Activated CD8-positive, alpha-beta memory T cell treated with anti-CD3 and anti-CD28 coated beads for 4 hours (primary cell): ENCODE measurements at regions not wholly inside any gene's neighbourhood (a gene's known extent, or its start where the extent isn't known, plus 50 kb on each side); places are given as distances from the start of the nearest gene placed in this dataset.

Source experiments
- DNase-seq, 2 donors: peaks; one replicate each; pipeline ENCODE4 v3.0.0-alpha.2; 2020; ENCODE audit warnings: low read depth in 2 of 2

DNA sequence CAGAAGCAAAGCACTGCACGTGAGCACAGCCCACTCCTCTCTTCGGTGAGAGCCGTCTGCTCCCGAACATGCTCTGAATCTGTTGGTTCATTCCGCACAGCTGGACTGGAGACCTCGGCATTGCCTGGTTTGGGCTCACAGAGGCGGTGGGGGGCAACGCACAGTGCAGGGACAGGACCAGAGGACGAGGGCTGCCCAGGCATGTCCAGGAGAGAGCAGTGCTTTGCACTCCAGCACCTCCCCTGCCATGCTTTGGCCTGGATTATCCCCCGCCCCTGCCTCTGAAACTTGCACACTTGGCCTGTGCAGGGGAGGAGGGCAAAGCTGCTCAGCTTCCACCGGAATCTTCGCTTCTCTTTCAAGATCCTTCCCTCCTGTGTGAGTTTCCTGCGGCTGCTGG is 536.5 kb downstream of the BRD1 start:
- no peak for DNase-seq

DNA sequence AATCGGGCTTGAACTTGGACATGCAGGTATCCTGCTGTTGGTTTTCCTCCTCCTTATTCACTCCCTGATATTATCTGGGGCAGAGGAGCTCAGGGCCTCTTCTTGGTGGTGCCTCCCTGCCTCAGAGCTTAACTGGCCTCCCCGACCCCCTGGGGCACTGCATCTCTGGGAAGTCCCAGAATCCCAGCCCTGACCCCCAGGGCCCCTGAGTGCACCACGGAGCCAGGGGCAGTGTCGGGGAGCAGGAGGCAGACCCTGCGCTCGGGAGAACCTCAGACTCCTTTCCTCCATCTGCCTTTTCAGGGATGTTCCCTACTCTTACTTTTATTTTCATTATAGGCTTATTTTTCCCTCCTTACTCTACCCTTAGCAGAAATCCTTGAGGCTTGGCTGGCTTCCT is 537.0 kb downstream of the BRD1 start:
- no peak for DNase-seq

DNA sequence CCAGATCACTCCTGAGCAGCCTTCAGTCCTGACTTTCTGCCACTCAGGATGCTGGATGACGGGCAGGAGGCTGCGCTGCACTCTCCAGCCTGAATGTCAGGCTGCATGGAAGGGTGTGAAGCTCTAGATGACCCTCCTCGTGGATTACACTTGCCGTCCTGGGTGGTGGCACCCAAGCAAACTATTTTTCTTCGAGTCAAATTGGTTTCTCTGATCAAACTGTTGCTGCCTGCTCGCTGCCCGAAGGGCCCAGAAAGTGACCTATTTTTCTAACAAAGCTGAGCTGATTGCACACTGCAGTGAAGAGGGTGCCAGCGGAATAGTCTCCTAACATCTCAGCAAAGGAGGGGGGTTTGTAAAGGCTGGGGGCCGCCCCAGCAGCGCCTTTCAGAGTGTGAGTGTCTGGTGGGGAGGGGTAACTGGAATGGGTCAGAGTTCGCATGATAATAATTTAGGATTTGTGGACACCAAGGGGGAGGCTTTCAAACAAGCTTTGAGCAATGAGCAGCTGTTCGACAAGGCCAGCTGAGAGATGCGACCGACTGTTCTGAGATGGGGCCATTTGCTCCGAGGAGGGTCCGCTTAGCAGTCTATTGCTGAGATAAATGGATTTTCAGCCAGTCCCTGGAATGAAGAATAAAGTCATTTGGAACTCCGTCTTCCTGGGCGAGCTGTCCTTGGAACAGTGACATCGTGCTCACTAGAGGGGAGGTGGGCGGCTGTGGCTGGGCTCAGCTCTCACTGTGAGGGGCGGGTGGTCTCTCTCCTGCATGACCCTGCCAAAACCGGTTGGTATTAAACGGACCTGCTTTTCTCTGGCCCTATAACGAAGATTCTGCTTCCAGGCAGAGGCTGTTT is 537.6 kb downstream of the BRD1 start:
- DNase-seq: no peak

DNA sequence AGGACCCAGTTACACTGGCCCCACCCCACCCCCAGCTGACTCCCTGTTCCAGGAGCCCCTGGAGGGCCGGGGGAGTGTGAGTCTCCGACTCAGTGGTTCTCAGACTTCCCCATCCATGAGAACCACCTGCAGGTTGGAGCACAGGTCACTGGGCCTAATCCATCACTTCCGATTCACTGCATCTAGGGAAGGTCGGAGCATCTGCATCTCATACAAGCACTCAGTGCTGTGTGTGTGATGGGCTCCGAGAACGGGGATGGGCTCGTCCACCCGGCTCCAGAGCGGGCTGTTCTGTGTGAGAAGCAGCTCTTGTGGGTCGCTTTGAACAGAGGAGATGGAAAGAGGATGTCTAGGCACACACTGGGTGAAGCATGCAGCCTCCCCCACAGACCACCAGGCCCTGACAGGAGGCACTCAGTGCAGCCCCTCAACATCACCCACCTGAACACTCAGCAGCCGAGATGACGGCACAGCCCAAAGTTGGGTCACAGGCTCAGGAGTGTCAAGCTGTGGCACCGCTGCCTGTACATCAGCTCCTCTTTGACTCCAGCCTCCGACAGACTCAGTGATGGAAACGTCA is 541.4 kb downstream of the BRD1 start:
- DNase-seq: no peak

DNA sequence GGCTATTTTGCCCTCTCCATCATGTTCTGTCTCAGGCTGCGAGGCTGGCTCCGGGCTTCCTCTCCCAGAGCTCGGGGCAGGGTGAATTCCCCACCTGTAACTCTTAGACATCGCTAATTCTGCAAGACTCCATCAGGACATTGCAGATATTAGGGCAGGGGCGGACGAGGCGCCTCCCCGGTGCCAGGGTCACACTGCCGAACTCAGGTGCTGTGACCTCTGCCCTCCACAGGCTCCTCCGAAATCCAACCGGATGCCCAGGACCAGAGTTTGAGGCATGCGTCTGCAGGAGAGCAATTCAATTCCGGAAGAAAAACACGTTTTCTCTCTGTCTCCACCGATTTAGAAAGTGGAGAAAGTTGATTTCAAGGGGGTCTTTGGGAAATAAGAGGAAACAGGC is 542.7 kb downstream of the BRD1 start:
- DNase-seq: no peak

DNA sequence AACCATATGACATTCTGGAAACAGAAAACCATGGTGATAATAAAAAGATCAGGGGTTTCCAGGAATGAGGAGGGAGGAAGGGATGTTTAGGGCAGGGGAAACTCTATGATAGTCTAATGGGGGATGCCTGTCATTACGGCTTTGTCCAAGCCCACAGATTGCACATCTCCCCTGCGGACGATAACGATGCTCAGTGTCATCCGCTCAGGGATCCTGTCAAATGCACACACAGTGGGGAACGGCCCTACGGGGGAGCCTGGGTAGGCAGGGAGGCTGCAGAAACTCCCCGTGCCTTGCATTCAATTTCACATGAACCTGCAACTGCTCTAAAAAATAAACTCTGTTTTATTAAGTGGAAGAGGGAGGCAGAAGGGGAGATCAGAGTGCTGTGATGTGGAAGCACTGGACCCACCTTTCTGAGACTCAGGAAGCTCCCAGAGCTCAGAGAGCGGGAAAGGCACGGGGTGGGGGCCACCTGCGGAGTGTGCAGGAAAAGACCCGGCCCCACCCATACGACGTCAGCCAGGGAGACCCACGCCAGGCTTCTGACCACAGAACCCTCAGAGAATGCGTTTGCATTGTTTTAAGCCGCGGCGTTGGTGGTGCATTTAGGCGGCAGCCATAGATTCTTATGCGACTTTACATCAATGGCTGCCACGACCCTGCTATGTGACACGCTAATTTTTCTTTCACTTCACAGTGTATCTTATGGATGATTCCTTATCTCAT is 543.5 kb downstream of the BRD1 start:
- no peak for DNase-seq

DNA sequence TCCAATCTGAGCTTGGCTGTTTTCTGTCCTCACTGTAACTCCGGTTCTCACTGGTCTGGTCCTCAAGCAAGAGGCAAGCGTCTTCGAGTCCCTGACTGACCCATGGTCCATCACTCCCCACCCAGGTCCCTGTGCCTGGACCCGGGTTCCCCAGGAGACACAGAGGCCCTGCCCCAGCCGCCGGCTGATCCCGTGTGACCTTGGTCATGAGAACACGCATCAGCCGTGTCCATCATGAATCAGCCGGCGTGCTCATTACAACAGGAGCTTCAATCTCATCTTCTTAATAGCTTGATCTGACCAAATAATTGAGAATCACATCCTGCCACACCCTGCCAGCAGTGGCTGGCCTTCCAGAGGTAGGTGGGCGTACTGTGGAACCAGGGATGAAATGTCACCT is 545.1 kb downstream of the BRD1 start:
- DNase-seq: no peak

DNA sequence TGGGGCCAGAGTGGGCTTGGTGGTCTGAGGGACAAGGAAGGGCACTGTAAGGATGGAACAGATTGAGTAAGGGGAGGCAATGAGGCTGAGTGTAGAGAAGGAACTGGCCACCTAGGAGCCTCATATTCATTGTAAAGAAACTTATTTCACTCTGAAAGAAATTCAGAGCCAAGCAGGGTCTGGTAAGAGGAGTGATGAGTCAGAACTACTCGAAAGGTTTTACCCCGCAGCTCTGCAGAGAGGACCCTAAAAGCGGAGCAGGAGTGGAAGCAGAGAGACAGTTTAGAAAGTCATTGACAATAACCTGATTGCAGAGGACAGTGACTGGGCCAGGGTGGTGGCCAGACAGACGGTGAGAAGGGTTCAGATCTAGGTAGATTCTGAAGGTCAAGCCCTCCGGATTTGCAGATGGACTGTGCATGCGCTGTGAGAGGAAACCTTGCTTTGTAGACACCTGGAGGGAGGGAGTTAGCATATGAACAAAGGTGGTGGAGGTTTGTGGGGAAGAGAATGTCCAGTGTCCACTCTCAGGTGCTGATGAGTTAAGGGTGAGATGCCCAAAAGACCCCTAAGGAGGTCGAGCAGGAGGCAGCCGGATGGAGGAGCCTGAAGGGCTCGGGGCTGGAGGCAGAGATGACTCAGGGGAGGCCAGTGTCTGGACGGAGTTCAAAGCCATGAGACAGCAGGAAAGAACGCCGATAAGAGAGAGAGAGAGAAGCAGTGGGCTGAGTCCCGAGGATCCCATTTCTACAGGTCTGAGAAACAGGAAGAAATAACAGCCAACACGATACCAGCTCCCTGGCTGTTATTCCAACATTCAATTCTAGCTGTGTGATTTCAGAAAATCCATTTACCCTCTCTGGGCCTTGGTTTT is 546.0 kb downstream of the BRD1 start:
- DNase-seq: no peak

DNA sequence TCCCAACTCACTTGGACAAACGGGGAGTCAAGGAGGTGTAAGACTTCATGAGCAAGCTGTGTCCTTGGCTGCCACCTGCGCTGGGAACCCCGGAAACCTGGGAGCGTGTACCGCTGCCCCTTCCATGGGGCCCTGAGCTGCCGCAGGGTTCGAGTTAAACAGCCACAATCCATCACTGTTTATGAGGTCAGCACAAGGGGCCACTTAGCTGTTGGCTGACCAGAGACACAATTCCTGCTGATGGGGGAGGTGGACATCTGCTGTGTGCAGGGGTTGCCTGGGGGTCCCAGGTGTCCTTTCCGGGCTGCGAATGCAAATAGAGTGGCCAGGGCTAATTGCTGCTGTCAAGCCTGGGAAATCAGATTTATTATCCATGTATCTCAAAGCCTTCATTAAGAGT is 549.3 kb downstream of the BRD1 start:
- no peak for DNase-seq

DNA sequence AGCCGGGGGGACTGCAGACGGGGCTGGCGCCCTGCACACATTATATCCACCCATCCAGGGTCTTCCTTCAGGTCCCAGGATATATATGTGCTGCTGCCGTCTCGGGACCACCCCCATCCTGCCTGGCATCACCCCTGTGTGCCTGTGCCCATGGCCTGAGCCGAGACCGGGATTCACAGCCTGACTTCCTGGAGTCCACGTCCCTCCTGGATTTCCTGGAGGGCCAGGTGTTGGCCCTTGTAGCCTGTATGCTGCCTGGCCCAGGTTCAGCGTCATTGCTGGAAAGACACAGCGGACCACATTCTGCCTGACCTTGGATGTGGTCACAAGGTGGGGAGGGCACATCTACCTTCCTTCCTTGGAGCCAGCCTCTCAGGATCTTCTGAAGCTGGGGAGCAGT is 551.1 kb downstream of the BRD1 start:
- DNase-seq: no peak

DNA sequence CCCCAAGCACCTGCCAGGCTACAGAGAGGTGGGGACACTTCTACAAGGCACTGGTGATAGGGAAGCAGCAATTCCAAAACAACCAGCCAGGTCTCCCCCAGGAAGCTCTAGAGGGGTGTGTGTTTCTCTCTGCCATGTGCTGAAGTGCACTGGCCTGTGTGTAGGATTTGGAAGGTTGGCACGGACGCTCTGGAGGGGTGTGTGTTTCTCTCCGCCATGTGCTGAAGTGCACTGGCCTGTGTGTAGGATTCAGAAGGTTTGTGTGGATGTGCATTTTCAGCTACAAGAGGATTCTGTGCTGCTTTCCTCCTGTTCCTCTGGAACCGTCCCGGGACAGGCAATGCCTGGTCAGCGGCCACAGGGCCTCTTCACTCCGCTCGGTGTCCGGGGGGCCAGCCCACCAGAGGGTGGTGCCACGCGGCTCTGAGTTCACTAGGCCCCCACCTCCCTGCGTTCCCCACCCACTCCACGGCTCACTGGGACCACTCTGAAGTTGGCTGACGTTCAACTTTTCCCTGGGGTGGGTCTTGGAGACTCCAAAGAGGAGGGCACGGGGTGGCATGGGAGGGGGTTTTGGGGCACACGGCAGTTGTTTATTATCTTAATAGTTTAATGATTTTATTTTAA is 552.8 kb downstream of the BRD1 start:
- DNase-seq: no peak

DNA sequence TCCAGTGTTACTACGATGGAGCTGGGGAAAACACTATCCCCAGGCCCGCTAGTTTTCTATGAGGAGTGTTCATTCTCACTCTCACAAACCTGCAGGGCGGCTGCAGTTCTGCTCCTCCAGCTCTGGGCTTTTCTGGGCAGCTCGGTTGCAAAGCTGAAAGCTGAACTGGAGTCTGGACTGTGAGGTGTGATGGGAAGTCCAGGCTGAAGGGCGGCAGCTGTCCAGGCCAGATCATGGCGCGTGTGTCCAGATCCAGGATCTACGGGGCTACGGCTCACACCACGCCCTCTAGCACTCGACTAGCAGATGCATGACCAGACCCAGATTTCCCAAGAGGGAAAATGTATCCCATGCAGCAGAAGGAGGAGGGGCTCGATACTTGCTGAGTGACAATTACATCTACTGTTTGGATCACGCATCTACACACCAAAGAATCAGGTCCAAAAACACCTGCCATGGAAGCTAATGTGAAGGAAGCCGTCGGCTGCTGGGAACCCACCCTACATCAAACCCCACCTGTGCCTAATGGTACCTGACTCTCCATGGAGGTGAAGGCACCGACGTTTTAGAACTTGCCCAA is 555.0 kb downstream of the BRD1 start:
- no peak for DNase-seq

DNA sequence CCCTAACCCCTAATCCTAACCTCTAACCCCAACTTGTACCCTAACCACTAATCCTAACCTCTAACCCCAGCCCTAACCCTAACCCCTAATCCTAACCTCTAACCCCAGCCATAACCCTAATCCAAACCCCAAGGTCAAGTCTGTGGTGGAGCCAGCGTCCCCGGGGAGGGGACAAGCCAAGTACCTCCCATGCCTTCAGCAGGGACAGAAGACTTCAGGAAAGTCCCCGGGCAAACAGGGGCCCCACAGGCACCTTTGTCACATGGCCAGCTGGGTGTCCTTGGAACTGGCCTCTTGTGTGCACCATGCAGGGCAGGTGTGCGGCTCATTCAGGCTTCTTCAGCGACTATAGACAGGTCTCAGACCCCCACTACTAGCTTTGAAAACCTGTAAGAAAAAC is 555.8 kb downstream of the BRD1 start:
- no peak for DNase-seq

DNA sequence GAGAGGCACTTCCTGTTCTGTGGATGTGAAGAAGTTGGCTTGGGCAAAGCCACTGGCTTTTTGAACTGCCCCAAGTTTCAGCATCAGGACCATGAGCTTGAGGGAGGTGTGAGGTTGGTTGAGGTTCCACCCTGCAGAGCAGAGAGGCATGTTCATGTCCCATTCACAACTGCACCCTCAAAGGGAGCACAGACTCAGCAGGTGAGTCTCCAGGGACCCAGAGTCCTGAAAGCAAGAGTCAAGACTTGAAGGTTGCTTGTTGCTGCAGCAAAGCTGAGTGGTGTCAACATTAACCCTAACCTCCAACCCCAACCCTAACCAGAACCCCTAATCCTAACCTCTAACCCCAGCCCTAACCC is 556.3 kb downstream of the BRD1 start:
- DNase-seq: no peak

DNA sequence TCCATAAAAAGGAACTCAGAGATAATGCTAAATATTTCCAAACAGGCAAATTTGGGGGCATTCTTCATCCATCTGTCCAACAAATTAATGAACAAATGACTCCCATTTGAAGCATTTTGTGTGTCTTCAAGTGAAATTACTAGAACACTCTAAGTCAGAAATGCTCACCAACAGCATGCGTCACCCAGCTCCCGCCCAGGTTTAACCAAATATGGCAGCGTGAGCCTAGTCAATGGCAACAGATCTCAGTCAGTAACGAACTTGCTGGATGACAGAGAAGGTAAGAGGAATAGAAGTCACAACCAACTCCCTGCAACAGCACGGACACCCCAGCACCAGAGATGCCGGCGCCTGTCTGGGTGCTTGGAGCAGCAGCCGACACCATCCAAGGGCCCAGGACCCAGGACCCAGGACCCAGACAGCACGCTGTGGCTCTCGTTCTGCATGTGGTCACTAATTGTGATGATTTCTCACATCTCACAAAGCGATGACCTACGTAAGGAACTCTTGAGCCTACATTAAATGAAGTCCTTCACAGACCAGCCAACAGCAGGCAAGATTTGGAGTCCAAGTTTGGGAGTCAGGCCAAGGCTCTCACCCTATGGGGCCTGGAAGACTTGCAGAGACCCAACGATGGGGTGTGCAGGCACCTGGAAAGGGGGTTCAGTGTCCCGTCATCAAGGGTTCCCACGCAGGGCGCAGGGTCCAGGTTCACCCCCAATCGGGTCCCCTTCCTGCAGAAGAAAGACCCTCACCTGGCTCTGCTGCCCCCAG is 556.9 kb downstream of the BRD1 start:
- no peak for DNase-seq

DNA sequence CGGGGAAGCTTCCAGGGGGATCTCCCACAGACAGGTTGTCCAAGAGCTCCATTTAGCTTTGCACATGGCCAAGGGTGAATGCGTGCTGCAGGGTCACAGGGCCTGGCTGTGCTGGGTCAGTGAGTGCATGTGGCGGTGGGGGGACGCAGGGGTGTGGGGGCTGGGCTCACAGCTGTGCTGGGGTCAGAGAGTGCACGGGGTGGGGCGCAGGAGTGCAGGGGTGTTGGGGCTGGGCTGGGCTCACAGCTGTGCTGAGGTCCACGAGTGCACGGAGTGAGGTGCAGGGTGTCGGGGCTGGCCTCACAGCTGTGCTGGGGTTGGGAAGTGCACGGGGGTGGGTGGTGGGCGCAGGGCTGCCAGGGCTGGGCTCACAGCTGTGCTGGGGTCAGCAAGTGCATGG is 557.7 kb downstream of the BRD1 start:
- DNase-seq: no peak

DNA sequence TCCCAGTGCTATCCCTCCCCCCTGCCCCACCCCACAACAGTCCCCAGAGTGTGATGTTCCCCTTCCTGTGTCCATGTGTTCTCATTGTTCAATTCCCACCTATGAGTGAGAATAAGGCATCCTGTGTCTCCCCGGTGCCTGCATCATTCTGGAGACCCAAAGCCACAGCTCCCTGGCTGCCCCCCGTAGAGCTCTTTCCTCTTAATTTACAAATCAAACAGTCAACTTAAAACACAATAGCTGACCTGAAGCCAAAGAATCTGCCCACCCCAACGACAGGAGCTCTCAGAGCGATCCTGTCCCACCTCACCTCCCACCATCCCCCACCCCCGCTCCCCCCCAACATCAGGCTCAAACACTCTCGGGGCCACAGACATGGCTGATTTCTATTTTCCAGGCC is 558.3 kb downstream of the BRD1 start:
- DNase-seq: no peak

DNA sequence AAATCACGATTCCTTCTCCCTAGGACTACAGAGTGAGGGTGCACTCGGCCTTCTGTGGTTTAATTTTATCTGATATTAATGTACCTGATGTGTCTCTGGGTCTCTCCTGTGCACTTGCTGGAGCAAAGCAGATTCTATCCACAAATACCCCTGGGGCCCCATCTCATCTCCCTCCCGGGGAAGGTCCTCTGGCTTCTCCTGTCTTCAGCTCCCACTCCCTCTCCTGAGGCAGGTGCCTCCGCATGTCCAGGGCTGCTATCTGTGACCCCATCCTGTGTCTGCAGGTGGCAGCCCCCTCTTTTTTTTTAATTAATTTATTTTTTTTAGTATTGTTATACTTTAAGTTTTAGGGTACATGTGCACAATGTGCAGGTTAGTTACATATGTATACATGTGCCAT is 558.7 kb downstream of the BRD1 start:
- no peak for DNase-seq

DNA sequence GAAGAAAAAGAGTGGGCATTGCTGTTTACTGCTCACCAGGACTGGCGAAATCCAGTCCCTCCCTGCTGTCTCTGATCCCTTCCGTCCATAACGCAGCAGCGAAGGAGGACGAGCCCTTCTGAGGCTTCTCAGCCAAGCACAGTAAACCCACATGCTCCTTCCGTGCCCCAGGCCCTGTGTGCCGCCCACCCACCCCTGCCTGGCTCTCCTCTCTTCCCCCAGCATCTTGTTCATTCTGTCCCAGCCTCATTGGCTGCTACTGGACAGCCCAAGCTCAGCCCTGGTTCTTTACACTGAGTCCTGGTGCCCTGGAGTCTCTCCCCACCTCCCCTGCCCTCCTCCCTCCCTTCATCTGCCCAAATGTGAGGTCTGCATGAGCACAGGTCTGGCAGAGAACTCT is 559.7 kb downstream of the BRD1 start:
- DNase-seq: no peak
